ENCODE measurements at regions not wholly inside any gene's neighbourhood (a gene's known extent, or its start where the extent isn't known, plus 50 kb on each side); places are given as distances from the start of the nearest gene placed in this dataset.

DNA sequence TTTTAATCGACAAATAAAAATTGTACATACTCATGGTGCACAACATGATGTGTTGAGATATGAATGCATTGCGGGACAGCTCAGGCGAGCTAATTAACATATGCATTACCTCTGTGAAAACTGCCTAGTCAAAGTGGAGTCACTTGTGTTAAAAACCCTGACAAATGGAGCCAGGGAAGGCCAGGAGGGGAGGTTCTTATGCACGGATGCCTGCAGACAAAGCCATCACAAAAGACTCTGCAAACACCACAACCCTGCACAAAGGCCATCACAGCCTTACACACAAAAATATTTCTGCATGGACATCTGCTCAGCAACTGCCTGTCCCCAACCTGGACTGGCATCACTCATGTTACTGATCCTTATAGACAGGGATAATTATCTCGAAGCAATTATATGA is 204.4 kb upstream of the AJAP1 start:
- TF ChIP-seq EZH2 (IDR thresholded peaks at IDR 0.05; ENCODE audit: insufficient read depth, low read length) = no peak
- TF ChIP-seq, protein P1, sequence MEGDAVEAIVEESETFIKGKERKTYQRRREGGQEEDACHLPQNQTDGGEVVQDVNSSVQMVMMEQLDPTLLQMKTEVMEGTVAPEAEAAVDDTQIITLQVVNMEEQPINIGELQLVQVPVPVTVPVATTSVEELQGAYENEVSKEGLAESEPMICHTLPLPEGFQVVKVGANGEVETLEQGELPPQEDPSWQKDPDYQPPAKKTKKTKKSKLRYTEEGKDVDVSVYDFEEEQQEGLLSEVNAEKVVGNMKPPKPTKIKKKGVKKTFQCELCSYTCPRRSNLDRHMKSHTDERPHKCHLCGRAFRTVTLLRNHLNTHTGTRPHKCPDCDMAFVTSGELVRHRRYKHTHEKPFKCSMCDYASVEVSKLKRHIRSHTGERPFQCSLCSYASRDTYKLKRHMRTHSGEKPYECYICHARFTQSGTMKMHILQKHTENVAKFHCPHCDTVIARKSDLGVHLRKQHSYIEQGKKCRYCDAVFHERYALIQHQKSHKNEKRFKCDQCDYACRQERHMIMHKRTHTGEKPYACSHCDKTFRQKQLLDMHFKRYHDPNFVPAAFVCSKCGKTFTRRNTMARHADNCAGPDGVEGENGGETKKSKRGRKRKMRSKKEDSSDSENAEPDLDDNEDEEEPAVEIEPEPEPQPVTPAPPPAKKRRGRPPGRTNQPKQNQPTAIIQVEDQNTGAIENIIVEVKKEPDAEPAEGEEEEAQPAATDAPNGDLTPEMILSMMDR (IDR thresholded peaks at IDR 0.05; ENCODE audit: insufficient read depth, low read depth, low read length) = no peak
